KOPT-K1 (cell line): ENCODE measurements at regions not wholly inside any gene's neighbourhood (a gene's known extent, or its start where the extent isn't known, plus 50 kb on each side); places are given as distances from the start of the nearest gene placed in this dataset.
"Not testable (repeated sequence)": the region's sequence is repeated elsewhere in the genome, so short reads cannot be mapped to it uniquely, and the experiment has no call there.

Experiments
- H3K27ac ChIP-seq: fragments of 200-600 bp; sonication (generic); 2 replicates; pipeline ENCODE4 v1.5.1; 2016; ENCODE audit warnings: antibody characterized with exemption, mild to moderate bottlenecking, low read depth, low read length; ENCODE audit not compliant: poor library complexity, severe bottlenecking
- H3K36me3 ChIP-seq: fragments of 200-600 bp; sonication (generic); 2 replicates; pipeline ENCODE4 v1.5.1; 2017; ENCODE audit warnings: antibody characterized with exemption, mild to moderate bottlenecking, low read length, moderate library complexity; ENCODE audit not compliant: insufficient read depth
- H3K9me3 ChIP-seq: fragments of 200-600 bp; sonication (generic); 2 replicates; pipeline ENCODE4 v1.5.1; 2017; ENCODE audit warnings: antibody characterized with exemption, low read length, mild to moderate bottlenecking; ENCODE audit not compliant: insufficient read depth, poor library complexity, severe bottlenecking

DNA sequence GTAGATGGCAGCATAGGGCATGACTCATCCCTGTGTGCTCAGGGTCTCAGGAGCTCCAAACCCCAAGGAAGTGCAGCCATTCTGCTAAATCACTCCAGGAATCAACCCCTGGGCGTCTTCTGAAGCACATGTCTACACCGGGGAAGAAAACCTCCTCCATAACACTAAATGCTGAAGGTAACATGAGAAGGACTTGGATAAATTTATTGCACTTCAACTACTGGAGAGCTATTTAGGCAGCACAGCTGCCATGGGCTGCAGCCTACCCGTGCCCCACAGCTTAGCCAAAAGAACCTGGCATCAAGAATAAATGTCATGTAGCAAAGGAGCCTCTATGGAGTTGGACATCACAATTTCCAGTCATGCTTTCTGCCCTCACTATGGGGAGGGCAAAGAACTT, 141.7 kb downstream of the GPCPD1 start:
- peaks cover 8% of the 10 kb centered on the region for H3K9me3 ChIP-seq
- no peaks in the 10 kb centered on the region for H3K36me3 ChIP-seq
- no peak overlapping the region for H3K27ac ChIP-seq

DNA sequence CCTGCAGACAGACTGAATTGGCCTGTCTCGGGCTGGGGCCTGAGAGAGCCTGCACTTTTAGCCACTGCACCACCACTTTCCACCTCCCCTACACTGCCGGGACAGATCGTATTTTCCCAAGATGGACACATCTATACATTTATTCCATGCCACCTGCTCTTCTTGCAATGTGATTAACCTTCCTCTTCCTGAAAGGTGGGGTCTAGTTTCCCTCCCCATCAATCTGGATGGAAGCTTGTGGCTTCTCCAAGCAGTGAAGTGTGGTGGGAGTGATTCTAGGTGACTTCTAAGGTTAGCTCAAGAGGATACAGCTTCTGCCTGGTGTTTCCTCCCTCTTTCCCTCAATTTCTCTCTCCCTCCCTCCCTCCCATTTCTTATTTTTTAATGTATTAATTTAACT, 143.7 kb downstream of the GPCPD1 start:
- no peaks in the 10 kb centered on the region for H3K36me3 ChIP-seq
- no peak overlapping the region for H3K27ac ChIP-seq
- H3K9me3 ChIP-seq, result peaks cover 8% of the 10 kb centered on the region

DNA sequence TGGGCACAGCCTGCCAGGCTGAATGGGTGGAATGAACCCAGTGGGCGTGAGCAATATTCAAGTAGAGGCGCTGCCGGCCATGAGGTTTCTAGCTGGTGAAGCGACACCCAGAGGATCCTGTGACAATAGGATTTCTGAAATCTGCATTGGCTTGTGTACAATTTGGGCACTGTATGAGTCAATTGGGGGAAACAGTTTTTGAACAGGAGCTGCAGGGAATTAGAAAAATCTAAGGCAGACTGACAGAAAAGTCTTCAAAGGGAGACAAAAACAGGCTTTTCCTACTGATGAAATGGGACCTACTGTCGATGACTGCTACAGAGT, 145.2 kb downstream of the GPCPD1 start:
- H3K27ac ChIP-seq, result no peak overlapping the region
- no peaks in the 10 kb centered on the region for H3K36me3 ChIP-seq
- H3K9me3 ChIP-seq, result peaks cover 8% of the 10 kb centered on the region

DNA sequence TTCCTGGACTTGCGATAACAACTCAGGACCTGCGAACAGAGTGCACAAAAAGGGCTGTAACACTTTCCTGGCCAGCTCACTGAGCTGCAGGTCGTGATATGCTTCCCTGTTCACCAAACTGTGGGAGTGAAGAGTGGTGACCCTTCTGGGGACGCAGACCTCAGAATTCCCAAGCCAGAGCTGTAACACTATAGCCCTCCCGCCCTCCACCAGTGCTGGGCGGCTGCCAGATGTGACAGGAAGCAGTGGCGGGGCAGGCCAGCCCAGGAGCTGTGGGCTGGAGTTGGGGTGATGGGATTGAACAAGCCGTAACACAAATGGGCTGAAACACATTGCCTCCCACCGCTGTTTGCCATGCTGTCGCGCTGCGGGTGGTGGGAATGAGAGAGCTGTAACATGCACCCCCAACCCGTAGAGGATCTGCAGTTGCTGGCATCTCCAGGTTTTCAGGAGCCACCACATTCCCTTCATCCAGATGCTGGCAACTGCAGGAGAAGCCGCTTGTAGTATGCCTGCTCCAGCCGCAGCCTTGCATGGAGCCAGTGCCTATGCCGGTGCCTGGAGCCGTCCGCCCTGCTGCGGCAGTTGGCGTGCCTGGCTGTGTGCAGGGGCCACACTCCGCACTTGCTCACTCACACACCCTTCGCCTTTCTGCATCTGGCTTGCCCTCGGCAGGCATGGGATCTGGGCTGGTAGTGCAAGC, 145.8 kb downstream of the GPCPD1 start:
- no peak overlapping the region for H3K27ac ChIP-seq
- no peaks in the 10 kb centered on the region for H3K36me3 ChIP-seq
- H3K9me3 ChIP-seq, result peaks cover 8% of the 10 kb centered on the region

DNA sequence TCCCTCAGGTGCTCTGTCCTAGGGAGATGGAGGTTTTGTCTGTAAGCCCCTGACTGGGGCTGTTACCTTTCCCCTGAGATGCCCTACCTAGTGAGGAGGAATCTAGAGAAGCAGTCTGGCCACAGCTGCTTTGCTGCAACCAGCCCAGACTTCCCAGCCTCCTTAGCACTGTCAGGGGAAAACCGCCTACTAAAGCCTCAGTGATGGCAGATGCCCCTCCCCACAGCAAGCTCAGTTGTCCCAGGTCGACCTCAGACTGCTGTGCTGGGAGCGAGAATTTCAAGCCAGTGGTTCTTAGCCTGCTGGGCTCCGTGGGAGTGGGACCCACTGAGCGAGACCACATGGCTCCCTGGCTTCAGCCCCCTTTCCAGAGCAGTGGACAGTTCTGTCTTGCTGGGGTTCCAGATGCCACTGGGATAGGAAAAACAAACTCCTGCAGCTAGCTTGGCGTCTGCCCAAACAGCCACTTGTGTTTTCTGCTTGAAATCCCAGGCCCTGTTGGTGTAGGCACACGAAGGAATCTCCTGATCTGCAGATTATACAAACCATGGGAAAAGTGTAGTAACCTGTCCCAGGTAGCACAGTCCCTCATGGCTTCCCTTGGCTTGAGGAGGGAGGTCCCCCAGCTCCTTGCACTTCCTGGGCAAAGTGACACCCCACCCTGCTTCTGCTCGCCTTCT, 146.4 kb upstream of the PROKR2 start:
- H3K9me3 ChIP-seq, result peaks cover 14% of the 10 kb centered on the region
- H3K36me3 ChIP-seq, result no peaks in the 10 kb centered on the region
- H3K27ac ChIP-seq, result no peak overlapping the region

DNA sequence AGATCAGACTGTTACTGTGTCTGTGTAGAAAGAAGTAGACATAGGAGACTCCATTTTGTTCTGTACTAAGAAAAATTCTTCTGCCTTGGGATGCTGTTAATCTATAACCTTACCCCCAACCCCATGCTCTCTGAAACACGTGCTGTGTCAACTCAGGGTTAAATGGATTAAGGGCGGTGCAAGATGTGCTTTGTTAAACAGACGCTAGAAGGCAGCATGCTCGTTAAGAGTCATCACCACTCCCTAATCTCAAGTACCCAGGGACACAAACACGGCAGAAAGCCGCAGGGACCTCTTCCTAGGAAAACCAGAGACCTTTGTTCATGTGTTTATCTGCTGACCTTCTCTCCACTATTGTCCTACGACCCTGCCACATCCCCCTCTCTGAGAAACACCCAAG, 137.0 kb upstream of the PROKR2 start:
- not testable (repeated sequence) for H3K36me3 ChIP-seq, H3K27ac ChIP-seq, H3K9me3 ChIP-seq

DNA sequence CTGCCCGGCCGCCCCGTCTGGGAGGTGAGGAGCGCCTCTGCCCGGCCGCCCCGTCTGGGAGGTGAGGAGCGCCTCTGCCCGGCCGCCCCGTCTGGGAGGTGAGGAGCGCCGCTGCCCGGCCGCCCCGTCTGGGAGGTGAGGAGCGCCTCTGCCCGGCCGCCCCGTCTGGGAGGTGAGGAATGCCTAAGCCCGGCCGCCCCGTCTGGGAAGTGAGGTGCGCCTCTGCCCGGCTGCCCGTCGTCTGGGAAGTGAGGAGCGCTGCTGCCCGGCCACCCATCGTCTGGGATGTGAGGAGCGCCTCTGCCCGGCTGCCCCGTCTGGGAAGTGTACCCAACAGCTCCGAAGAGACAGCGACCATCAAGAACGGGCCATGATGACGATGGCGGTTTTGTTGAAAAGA, 136.6 kb upstream of the PROKR2 start:
- not testable (repeated sequence) for H3K9me3 ChIP-seq, H3K36me3 ChIP-seq, H3K27ac ChIP-seq

DNA sequence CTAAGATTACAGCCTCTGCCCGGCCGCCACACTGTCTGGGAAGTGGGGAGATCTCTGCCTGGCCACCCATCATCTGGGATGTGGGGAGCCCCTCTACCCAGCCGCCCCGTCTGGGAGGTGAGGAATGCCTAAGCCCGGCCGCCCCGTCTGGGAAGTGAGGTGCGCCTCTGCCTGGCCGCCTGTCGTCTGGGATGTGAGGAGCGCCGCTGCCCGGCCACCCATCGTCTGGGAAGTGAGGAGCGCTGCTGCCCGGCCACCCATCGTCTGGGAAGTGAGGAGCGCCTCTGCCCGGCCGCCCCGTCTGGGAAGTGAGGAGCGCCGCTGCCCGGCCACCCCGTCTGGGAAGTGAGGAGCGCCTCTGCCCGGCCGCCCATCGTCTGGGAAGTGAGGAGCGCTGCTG, 135.9 kb upstream of the PROKR2 start:
- H3K27ac ChIP-seq, H3K9me3 ChIP-seq, H3K36me3 ChIP-seq: not testable (repeated sequence)

DNA sequence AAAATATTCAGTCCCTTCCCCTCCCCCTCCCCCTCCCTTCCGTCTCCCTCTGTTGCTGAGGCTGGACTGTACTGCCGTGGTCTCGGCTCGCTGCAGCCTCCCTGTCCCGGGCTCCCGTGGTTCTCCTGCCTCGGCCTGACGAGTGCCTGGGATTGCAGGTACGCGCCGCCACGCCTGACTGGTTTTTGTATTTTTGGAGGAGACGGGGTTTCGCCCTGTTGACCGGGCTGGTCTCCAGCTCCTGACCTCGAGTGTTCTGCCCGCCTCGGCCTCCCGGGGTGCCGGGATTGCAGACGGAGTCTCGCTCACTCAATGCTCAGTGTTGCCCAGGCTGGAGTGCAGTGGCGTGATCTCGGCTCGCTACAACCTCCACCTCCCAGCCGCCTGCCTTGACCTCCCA, 135.5 kb upstream of the PROKR2 start:
- H3K27ac ChIP-seq, H3K36me3 ChIP-seq, H3K9me3 ChIP-seq: not testable (repeated sequence)

DNA sequence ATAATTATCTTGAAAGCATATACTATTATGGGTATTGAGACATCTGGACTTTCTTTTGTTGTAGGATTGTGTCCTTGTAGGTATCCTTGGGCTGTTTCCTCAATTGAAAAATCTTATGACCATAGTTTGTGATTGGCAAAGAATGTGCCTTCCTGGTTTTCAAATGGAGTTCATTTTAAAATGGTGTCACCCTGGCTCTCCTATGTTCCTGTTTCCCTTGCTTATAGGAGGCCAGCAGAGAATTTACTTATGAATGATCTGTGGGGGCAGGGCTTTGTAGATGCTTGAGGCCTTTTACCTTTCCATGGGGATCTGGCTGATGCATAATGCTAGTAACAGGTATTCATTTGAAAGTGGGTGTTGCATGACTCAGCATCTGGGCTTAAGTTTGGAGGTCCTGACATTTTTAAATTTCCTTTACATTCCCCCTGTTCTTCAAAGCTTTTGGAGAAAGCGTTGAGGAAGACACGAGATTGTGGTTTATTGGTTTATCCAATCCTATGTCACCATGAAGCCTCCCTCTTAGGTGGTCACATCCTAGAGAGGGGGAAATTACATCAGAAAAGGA, 135.0 kb upstream of the PROKR2 start:
- H3K27ac ChIP-seq, result no peak overlapping the region
- no peaks in the 10 kb centered on the region for H3K9me3 ChIP-seq
- no peaks in the 10 kb centered on the region for H3K36me3 ChIP-seq

DNA sequence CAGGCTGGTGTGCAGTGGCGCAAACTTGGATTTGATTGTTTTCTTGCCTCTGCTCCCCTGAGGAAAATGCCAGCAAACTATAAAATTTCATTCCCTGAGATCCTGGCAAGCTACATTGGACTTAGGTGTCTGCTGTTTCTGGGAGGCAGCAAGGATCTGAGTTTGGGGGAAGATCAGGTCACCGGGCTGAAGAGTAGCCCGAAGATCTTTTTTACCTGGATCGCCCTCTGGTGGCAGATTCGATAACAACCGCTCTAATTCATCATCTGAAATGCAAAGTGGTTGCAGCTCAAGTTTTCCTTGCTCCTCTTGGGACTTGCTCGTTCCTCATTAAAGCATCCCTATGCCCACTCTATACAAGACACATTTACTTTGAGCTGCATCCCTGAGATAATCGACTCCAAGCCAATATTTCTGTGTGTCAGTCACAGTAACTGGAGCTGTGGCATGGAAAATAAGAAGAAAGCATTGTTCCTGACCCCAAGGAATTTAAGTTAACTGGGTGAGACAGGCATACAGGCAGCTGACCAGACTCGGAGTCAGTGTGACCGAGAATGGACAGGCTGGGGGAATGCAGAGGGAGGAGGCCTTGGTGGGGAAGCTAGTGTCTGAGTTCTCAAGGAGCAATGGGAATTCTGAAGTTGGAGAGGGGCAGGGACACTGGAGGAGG, 131.8 kb upstream of the PROKR2 start:
- Histone ChIP-seq H3K9me3 (no peaks in the 10 kb centered on the region), H3K36me3 (no peaks in the 10 kb centered on the region), H3K27ac (no peak overlapping the region)

DNA sequence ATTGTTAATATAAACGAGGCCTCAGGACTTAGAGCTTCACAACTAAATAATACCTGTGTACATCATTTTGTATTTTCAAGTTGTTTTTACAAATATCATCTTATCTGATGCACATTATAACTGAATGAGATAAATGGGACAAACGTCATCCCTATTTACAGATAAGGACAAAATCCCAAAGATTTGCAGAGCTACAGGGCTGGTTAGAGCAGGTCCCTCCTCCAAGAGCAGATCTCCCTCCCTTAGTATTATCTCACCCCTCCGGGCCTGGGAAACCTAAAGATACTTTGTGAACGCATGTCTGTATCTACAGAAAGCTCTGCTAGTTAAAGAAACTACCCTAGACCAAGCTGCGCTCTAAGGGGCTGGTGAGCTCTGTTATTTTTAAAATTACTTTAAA, 130.4 kb upstream of the PROKR2 start:
- Histone ChIP-seq H3K27ac (no peak overlapping the region), H3K9me3 (no peaks in the 10 kb centered on the region), H3K36me3 (no peaks in the 10 kb centered on the region)

DNA sequence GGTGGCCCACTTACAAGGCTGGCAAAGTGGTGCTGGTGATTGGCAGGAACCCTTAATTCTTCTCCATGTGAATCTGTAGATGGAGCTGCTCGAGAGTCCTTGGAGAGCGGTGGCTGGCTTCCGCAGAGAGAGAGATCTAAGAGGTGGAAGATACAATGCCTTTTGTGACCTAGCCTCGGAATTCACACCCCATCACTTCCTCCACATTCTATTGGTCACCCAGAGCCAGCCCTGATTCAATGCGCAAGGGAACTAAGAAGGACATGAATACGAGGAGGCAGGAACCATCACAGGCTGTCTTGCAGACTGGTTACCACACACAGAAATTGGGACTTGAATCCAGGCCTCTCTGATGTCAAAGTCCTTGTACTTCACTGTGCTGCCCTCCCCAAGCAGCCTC, 128.9 kb upstream of the PROKR2 start:
- H3K27ac ChIP-seq, result no peak overlapping the region
- no peaks in the 10 kb centered on the region for H3K36me3 ChIP-seq
- H3K9me3 ChIP-seq, result no peaks in the 10 kb centered on the region

DNA sequence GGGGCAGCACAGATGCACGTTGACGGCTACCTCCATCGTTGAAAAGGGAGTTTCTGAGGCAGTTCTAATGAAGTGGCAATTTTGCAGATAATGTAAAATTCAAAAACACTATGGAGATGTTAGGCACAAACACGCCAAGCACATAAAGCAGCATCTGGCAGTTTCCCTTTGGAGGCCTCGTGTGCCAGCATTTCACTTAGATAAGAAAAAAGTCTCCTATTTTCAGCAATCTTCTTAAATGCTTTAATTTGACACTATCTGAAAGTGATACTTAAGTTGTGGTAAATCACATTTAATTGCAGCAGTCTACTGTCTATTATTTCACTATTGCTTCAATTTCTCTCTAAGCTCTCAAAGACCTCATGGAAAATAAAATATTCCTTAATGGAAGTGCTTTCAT, 125.3 kb upstream of the PROKR2 start:
- no peak overlapping the region for H3K27ac ChIP-seq
- no peaks in the 10 kb centered on the region for H3K36me3 ChIP-seq
- H3K9me3 ChIP-seq, result no peaks in the 10 kb centered on the region

DNA sequence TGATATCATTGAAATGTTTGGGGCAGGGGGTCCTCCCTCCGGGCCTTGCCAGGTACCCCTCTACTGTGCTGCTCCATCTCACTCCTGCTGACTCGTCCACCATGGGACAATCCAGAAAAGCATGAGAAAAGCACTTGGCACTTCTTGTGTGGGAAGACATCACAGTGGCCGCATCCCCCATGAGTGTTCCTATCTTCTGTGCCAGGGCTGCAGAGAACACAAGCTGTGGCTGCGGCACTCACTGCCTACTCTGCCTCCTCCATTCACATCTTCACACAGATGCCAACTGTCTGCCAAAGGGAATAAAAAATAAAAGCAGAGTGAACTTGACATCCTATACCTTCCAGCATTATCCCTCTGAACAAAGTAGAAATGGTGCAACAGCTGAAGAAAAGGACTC, 117.4 kb upstream of the PROKR2 start:
- Histone ChIP-seq H3K36me3 (no peaks in the 10 kb centered on the region), H3K9me3 (no peaks in the 10 kb centered on the region), H3K27ac (no peak overlapping the region)

DNA sequence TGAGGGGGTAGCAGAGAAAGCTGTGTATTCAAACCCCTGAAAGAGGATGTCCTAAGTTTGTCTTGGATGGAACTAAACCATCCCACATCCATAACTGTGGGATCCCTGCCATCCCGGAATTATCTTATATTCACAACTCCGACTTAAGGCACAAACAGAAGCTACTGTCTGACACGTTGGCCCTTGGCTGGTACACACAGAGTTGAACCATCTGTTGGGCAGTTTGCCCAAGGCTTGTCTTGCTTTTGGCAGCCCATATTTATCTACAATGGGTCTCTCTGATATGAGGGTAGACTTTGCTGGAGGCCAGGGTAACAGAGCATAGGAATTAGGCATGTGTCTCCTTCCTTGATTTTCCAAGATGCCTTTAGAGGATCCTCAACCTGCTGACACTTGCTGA, 116.6 kb upstream of the PROKR2 start:
- Histone ChIP-seq H3K36me3 (no peaks in the 10 kb centered on the region), H3K27ac (no peak overlapping the region)

More for the DNA sequence above, 116.6 kb upstream of the PROKR2 start:
- no peaks in the 10 kb centered on the region for H3K9me3 ChIP-seq
